ENCODE measurements at regions not wholly inside any gene's neighbourhood (a gene's known extent, or its start where the extent isn't known, plus 50 kb on each side); places are given as distances from the start of the nearest gene placed in this dataset.

DNA sequence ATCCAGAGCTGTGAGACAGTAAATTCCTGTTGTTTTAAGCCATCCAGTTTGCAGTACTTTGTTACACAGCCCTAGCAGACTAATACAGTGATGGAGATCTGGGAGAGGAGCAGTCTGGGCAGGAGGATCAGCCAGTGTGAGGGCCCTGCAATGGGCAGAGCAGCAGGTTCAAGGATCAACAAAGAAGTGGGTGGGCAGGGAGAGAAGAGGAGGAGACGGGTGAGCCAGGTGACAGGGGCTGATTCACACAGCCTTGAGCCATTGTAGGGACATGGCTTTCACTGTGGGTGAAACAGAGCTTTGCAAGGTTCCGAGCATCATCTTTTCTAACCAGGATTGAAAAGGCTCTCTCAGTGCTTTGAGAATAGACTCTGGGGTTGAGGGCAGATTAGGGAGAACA is 88.2 kb upstream of the MVB12B start:
- DNase-seq (ENCODE audit: low read depth, low spot score) (no peak), FAIRE-seq (no peak)
- H3K27ac ChIP-seq (ENCODE audit: insufficient read depth, low read depth, low read length) = no peak overlapping the region
- TF ChIP-seq POLR2AphosphoS5 (IDR thresholded peaks at IDR 0.05; ENCODE audit: insufficient read depth, low read depth, low read length) = no peak
- TF ChIP-seq EZH2 (IDR thresholded peaks at IDR 0.05; ENCODE audit: borderline replicate concordance, low read depth, low read length, severe bottlenecking) = no peak
- TF ChIP-seq CTCF (IDR thresholded peaks at IDR 0.05; ENCODE audit: extremely low read depth in 1 of 2, insufficient read depth in 1 of 2, low read depth in 1 of 2, low read length in 2 of 2) = no peak
- TF ChIP-seq FOS (IDR thresholded peaks at IDR 0.05; ENCODE audit: borderline replicate concordance, insufficient read depth, low read length) = no peak
- no peak for TF ChIP-seq MAX (IDR thresholded peaks at IDR 0.05; ENCODE audit: insufficient read depth, insufficient read length)
- no peak for TF ChIP-seq POLR2A (IDR thresholded peaks at IDR 0.05; ENCODE audit: low read depth, low read length)
- no peak for TF ChIP-seq JUN (IDR thresholded peaks at IDR 0.05; ENCODE audit: borderline replicate concordance, insufficient read depth, insufficient read length, low read depth)
- TF ChIP-seq GATA2 (IDR thresholded peaks at IDR 0.05; ENCODE audit: insufficient read depth, insufficient read length, low read depth, low read length) = no peak
- no peak for TF ChIP-seq MYC (IDR thresholded peaks at IDR 0.05; ENCODE audit: low read depth, low read length)
- no peaks in the 10 kb centered on the region for H3K27me3 ChIP-seq (ENCODE audit: control insufficient read depth in 2 of 2, insufficient read depth in 2 of 2, low read length in 2 of 2)
- no peaks in the 10 kb centered on the region for H3K4me1 ChIP-seq (ENCODE audit: control insufficient read depth, extremely low read depth, insufficient read depth, low read length)
- H3K9me1 ChIP-seq (replicated peaks; ENCODE audit: control insufficient read depth, extremely low read depth, insufficient read depth, low read length) = no peaks in the 10 kb centered on the region
- POLR2A ChIA-PET = no interaction called here
- no peak overlapping the region for H3K9ac ChIP-seq (replicated peaks; ENCODE audit: extremely low read depth, insufficient read depth, low read length)
- intact Hi-C loops (cut with micrococcal nuclease) = no loop called here
- H2AFZ ChIP-seq (ENCODE audit: low read depth, low read length) = no peak overlapping the region
- dilution Hi-C loops (cut with MboI; ENCODE audit: extremely low pct_ligation_motif_present, low sequenced_read_pairs) = no loop called here
- no TSS peak for BruUV-seq (replicated peaks)
- H4K20me1 ChIP-seq (replicated peaks; ENCODE audit: control insufficient read depth, extremely low read depth, insufficient read depth, low read length) = no peaks in the 10 kb centered on the region
- no peaks in the 10 kb centered on the region for H3K79me2 ChIP-seq (ENCODE audit: control insufficient read depth, insufficient read depth, low read length)
- no peaks in the 10 kb centered on the region for H3K36me3 ChIP-seq (ENCODE audit: control insufficient read depth in 2 of 2, extremely low read depth in 1 of 2, insufficient read depth in 2 of 2, low read length in 2 of 2)
- no peak overlapping the region for H3K4me3 ChIP-seq (replicated peaks in 1 of 3; ENCODE audit: insufficient read depth in 1 of 3, low read depth in 1 of 3, low read length in 3 of 3)
- no peak overlapping the region for H3K4me2 ChIP-seq (ENCODE audit: insufficient read depth, low read length)
- CTCF ChIA-PET = no interaction called here
- H3K9me3 ChIP-seq (replicated peaks; ENCODE audit: control insufficient read depth, insufficient read depth, low read length) = no peaks in the 10 kb centered on the region

Measured in endothelial cell of umbilical vein (primary cell).